ENCODE measurements at regions not wholly inside any gene's neighbourhood (a gene's known extent, or its start where the extent isn't known, plus 50 kb on each side); places are given as distances from the start of the nearest gene placed in this dataset.

- TF ChIP-seq CTCF (IDR thresholded peaks at IDR 0.05) (no peak), POLR2A (IDR thresholded peaks at IDR 0.05) (no peak)
These were observed 447.3 kb upstream of the ARHGEF26 start for GRCh38 chr3:153673853-153674252.

All from body of pancreas (tissue), 4 donors.